Fibroblast of pulmonary artery (primary cell): ENCODE measurements at regions not wholly inside any gene's neighbourhood (a gene's known extent, or its start where the extent isn't known, plus 50 kb on each side); places are given as distances from the start of the nearest gene placed in this dataset.
"Not testable (repeated sequence)": the region's sequence is repeated elsewhere in the genome, so short reads cannot be mapped to it uniquely, and the experiment has no call there.

Experiments
- DNase-seq: peaks from one replicate; pipeline ENCODE4 v3.0.0-alpha.2; 2010; ENCODE audit warnings: low read depth
- H3K4me3 ChIP-seq: replicated peaks from 2 replicates; pipeline ENCODE4 v1.5.1; 2011; ENCODE audit warnings: low read depth, mild to moderate bottlenecking, control low read depth, low read length, moderate library complexity
- CTCF ChIP-seq: IDR thresholded peaks from 2 replicates; pipeline ENCODE4 v1.5.1; 2011; ENCODE audit warnings: mild to moderate bottlenecking, control low read depth, low read length, inconsistent platforms; ENCODE audit errors: missing control alignments

GRCh38 chr12:116664085-116664484, 73.8 kb downstream of the SPRING1 start:
- DNase-seq: no peak
- TF ChIP-seq CTCF: no peak
- no peak overlapping the region for H3K4me3 ChIP-seq

- TF ChIP-seq CTCF: no peak
Observed at GRCh38 chr12:116662612-116663144, 75.2 kb downstream of the SPRING1 start.

GRCh38 chr12:116661341-116661740, 76.5 kb downstream of the SPRING1 start:
- no peak for DNase-seq
- H3K4me3 ChIP-seq: no peak overlapping the region
- no peak for TF ChIP-seq CTCF

More at GRCh38 chr12:116662612-116663144, 75.2 kb downstream of the SPRING1 start:
- DNase-seq: no peak
- no peak overlapping the region for H3K4me3 ChIP-seq

- not testable (repeated sequence) for DNase-seq, H3K4me3 ChIP-seq
Observed at GRCh38 chr12:116660740-116661139, 77.1 kb downstream of the SPRING1 start.

GRCh38 chr12:116659771-116660481, 77.9 kb downstream of the SPRING1 start:
- no peak for TF ChIP-seq CTCF
- no peak for DNase-seq
- H3K4me3 ChIP-seq: no peak overlapping the region

GRCh38 chr12:116657921-116658495, 79.9 kb downstream of the SPRING1 start:
- peak overlapping the region; percentile 17 for H3K4me3 ChIP-seq
- TF ChIP-seq CTCF: no peak
- no peak for DNase-seq

GRCh38 chr12:116656306-116656705, 81.6 kb downstream of the SPRING1 start:
- no peak for TF ChIP-seq CTCF
- H3K4me3 ChIP-seq: no peak overlapping the region
- DNase-seq: no peak
